GM19238 (cell line): ENCODE measurements at regions not wholly inside any gene's neighbourhood (a gene's known extent, or its start where the extent isn't known, plus 50 kb on each side); places are given as distances from the start of the nearest gene placed in this dataset.

Experiments used
- DNase-seq: peaks from one replicate; pipeline ENCODE4 v3.0.0; 2011; ENCODE audit warnings: low spot score; ENCODE audit not compliant: insufficient read length

DNA sequence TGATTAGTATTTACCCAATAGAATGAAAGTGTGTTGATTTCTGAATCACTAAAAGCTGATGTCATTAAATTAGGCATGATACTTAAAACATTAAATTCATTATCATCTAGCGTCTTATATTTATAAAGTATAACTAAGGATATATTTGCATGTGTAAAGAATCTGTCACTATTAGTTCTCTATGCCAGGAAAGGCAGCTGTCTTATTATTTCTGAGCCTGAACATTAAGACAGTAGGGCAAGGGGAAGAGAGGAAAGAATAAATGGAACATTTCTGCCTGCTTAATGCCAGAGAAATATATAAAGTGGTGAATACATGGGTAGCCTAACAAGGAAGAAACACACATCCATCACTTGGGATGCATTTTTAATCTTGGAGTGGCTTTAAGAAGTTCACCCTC is 965.1 kb upstream of the TMEM132C start:
- no peak for DNase-seq

DNA sequence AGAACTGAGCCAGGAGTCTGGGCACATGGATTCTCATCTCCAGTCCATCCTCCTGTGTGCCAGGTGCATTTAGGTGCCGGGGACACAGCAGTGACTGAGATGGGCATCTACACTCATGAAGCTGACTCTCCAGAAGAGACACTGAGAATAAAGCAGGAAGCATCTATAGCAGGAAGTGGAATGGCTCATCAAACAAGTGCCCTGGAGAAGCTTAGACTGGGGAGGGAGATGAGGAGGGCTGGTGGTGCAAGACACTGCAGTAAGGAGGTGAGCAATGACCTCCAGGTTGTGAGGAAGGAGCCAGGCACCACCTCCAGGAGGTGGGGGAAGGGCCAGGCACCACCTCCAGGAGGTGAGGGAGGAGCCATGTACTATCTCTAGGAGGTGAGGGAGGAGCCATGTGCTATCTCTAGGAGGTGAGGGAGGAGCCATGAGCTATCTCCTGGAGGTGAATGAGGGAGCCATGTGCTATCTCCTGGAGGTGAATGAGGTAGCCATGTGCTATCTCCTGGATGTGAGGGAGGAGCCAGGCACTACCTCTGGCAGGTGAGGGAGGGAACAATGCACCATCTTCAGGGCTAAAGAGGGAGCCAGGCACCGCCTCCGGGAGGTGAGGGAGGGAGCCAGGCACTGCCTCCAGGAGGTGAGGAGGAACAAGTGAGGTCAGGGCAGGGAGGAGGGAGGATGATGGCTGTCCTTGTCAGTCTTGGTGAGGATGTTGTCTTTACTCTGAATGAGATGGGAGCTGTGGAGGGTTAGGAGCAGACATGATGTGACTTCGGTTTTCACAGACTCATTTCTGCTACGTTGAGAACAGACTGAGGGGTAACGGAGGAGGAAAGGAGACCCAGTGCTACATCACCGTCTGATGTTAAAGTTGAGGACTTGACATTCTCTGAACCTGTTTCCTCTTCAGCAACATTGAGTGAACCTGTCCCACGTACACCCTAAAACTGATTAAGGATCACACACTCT is 961.9 kb upstream of the TMEM132C start:
- no peak for DNase-seq

DNA sequence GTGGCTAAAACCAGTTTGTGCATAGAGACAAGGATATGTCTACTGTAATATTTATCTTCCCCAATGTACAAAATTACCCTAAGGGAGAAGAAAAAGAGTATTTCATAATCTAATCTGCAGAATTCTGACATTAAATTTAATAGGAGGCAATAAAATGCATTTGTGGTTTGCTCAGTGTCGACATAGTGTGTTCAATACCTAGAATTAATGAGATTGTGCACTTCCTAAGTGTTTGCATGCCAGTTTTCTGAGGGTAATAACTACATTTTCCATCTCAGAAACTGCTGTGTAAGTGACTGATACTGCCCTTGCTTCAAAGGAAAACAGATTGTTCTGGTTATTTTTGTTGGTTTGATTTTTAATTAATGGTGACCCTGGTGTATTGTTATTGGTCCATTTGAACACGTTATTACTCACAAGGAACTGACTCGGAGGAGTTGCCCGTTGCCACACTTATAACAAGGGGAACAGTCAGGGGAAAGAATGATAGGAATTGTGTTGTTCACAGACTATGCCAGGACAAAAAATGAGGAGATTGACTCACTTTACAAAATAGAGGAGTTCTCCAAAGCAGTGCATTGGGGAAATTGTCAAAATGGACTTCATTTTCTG is 960.3 kb upstream of the TMEM132C start:
- DNase-seq, result no peak

DNA sequence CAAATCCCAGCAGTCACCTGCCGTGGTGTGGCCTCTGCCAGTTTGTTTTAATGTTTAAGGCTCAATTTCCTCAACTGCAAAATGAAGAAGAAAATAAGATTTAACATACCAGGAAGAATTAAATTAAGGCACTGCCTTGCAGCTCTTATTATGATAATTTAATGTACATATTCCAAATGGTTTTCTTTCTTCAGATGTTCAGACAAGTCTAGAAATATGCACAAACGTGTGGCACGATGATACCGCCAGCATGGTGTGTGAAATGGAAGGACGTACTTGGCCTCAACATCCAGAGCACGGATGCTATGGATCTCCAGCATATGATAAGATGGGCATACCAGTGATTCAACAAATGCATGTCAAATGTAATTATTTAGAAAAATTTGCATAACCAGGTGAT is 959.4 kb upstream of the TMEM132C start:
- no peak for DNase-seq

DNA sequence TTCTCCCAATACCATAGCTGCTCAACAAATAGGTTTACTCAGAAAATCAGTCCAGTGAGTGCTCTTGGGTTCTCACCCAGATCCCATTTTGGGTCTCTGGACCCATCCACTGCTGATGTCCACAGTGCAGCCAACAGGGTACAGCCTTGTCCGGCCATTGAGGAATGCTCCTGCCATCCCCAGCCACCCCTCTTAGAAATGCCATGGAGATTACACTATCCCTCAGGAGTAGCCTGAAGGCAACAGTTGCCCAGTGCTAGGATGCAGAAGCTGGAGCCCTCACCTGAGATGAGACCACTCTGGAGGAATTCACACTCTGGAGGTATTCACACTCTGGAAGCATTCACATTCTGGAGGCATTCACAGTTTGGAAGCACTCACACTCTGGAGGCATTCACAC is 958.8 kb upstream of the TMEM132C start:
- DNase-seq, result no peak

DNA sequence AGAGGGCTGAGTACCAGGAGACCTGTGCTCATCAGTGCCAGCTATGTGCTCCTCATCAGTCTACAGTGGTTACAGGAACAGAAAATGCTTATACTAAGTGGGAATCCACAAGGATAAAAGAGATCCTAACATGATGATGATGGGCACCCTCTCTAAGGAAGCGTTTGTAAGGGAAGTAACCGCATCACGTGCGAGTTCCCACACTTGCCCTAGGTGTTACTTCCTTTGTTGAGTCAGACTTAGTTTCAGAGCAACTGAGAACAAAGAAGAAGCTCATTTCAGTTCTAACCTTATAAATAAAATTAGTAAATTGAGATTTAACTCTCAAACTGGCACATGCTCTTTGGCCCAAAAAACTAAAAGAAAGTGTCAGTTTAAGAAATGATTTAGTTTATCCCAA is 956.4 kb upstream of the TMEM132C start:
- no peak for DNase-seq

DNA sequence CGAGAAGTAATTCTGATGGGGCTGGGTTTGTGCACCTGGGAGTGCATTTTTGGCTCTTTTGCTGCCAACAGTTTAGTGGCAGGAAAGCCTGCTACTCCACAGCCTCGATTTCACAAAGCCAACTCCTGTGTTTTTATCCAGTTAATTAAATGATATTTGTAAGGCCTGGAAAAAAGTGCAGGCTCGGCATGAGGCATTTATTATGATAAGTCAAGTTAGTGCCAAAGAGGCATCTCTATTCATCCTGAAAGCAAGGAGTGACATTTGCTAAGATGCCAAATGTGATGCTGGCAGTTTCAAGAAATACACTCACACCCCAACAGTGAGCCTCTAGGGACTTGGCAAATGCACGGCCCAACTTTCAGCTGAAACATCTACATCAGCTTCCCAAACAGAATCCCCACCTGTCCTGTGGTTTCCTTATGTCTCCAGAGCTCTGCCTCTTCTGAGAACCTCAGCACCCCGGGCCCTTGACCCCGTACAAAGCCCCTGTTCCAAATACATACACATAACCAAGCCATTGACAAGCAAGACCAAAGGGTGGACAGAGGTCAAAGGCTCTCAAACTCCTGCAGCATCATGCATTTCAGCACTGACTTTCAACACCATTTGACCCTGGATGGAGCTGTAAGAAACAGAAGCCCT is 955.1 kb upstream of the TMEM132C start:
- DNase-seq, result no peak

DNA sequence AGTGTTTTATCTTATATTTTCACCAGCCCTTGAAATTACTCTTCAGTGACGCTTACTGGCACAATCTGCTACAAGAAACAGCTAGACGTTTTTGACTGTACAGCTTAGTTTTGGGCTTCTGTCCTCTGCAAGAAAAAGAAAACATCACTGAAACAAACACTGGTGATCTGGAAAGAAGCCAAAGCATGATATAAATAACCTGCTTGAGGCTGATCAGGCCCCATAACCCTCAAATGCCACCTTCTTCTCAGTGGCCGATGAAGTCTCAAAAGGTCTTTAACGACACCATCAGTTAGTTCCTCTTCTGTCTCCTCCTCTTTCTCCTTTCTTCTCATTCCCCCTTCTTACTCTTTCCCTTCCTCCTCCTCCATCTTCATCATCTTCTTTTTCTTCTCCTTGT is 942.3 kb upstream of the TMEM132C start:
- no peak for DNase-seq

DNA sequence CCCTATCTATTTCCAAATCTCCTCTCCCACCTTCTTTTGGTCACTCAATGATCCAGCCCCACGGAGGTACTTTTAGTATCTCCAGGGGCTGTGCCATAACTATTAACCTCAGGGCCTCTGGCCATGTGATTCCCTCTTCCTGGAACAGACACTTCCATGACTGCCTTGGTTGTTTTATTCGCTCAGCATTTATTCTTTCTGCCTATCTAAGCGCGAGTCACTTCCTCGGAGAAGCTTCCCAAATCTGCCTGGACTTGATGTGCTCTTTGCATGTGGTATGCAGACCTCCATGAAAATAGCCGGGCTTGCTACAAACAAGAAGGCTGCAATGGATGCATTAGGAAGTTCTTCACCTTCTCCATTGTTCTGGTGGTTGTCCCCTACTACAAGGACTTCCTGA is 939.0 kb upstream of the TMEM132C start:
- DNase-seq, result no peak

DNA sequence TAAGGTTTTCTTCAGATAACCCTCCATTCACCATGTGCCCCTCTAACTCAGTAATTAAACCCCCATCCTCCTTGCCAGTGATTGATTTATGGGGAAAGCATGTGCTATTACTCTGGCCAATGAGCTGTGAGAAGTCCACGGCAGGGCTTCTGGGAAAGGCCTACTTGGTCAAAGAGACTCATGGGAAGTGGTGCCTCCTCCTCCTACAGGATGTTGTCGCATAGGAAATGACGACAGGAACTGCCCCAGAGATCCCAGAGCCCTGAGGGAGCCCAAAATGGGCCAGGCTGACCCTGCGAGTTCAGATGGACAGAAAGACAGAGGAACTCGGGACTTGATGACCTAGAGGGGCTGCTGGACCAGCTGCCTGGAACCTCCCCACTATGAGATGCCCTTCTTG is 938.1 kb upstream of the TMEM132C start:
- DNase-seq, result no peak

DNA sequence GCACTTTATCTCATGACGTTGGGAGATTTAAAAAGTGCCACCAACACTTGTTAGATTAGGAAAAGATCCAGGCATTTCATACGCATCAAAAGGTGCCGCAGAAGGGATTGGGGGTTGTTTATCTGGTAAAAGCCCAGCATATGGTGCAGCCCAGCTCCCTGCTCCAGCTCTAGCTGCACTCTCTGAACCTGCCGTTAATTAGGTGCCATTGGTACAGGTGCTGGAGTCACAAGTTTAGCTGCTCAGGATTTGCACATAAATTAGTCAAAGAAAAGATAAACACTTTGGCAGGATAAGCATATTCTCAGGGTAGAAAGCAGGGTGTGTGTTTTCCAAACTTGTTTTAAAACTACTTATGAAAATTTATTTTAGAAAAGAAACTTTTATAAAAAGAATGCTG is 932.6 kb upstream of the TMEM132C start:
- no peak for DNase-seq

DNA sequence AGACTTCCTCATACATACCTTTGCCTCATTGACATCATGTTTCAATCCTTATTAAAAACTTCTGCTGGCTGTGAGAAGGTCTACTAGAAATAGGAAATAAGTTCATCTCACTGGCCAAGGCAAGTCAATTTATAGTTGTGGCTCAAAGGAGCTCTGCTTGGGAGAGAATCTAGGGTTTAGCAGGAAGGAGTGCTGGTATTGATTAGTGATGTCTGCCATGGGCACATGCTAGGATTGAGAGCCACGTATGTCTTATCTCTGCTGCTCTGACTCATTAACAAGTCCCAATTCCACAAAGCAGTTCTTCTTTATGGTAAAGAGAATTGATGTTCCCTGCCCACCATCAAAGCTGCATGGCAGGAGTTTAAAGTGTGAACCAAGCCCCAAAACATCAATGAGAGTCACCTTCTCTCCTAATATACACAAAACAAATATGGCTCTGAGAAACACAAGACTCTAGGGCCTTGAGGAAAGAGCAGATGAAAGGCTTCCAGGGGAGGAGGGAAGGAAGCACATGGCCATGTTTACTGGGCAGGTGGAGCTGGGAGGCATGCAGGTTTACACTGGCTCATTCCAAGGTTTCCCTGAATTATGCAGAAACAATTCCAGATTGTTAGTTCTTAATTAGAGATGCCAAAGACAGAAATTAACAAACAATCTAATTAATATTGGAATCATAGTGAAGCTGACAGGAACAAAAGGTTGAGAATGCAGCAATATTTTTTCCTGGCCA is 931.9 kb upstream of the TMEM132C start:
- DNase-seq, result no peak

DNA sequence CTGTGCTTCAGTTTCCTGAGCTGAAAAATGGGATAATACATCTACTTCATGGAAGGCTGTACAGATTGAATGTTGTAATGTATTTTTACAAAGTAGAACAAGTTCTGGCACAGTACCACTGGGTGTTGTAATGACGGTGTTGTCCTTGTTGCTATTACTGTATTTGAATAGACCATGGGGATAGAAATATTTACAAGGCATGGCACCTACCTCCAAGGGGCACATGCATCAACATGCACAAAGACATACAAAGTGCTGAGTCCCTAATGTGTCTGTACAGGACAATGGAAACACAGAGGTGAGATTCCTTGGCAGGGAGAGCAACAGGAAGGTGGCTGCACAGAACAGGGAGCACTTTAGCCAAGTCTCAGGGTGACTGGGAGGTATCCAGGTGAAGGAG is 930.6 kb upstream of the TMEM132C start:
- DNase-seq, result no peak

DNA sequence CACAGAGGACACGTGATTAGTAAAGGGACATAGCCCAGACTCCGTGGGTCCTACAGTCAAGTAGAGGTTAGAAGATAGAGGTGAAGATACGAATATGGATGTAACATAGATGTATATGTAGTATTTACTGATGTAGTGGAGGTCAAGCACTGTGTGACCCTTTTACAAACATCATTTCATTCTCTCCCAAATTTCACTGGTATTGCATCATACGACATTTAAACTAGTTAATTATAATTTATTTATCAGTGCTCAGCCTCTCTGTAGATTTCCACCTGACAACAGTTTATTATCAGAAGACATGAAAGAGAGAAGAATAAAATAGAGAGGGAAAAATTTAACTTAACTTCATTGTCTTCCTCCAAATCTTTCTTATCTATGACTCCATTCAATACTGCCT is 927.9 kb upstream of the TMEM132C start:
- no peak for DNase-seq

DNA sequence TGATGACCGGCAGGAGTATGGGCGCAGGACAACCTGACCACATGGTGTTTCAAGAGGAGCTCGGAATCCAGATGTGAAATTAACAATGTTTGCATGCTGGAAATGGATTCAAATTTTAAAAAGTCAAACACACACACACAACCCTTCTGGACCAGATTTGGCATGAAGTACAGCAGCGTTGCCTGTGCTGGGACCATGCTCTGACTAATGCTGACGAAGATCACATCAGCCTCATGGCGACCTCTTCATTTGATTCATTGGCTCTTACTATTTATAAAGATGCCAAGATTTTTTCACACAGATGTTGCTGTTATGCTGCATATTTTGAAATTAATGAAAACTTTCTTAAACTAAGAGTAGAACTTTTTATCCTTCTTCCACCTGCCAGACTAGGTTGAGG is 926.6 kb upstream of the TMEM132C start:
- no peak for DNase-seq

DNA sequence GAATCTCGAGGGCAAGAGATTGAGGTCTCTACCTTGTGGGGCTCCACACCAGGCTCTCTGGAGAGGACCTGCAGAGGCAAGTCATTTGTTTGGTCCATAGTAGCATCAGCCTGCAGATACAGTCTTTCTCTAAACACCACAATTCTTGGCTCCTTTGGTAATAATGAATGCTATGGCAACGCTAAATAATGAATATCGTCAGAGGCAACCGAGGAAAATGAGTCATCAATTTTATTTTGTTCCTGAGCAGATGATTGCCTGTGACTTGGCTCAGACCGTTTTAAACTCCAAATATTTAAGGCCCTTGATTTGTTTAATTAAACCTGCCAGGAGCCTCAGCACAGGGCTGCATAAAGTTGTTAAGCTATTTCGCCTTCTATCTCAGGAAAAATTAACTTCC is 924.1 kb upstream of the TMEM132C start:
- no peak for DNase-seq

DNA sequence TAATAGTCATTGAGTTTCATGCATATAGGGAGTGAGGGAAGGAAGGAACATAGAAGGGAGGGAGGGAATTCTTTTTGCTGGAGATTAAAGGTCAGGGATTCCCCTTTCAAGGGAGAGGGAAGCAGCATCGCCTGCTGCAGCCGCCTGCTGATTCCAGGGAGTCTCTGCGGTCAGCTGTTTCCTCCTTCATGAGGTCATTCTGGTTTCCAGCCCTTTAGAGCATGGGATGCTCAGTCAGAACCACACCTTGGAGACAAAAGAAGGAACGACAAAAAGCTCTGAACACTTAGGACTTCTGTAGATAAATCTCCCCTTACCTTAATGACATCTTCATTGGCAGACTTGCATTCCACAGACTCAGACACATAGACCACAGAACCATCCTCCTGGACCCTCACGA is 923.0 kb upstream of the TMEM132C start:
- no peak for DNase-seq

DNA sequence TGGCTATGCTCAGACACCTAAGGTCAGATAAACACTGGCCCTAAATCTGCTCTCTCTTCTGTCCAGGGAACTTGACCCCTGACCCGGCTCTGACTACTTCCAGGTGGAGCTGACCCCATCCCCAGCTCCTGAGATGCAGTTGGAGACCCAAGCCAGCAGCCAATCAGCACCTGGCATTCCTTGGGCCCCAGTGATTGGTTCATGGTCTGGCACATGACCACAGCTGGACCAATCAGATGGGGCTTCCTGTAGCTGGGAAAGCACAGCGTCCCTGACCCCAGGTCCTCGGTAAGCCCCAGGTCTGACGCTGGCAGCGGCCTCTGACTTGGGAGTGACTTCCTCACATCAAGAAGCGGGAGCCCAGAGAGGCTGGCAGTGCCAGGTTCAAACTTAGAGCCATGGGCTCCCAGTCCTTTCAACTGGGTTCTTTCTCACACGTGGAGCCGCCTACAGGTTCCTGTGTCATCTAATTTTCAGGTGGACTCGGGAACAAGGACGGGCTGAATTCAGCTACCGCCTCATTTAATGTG is 915.4 kb upstream of the TMEM132C start:
- DNase-seq, result no peak

DNA sequence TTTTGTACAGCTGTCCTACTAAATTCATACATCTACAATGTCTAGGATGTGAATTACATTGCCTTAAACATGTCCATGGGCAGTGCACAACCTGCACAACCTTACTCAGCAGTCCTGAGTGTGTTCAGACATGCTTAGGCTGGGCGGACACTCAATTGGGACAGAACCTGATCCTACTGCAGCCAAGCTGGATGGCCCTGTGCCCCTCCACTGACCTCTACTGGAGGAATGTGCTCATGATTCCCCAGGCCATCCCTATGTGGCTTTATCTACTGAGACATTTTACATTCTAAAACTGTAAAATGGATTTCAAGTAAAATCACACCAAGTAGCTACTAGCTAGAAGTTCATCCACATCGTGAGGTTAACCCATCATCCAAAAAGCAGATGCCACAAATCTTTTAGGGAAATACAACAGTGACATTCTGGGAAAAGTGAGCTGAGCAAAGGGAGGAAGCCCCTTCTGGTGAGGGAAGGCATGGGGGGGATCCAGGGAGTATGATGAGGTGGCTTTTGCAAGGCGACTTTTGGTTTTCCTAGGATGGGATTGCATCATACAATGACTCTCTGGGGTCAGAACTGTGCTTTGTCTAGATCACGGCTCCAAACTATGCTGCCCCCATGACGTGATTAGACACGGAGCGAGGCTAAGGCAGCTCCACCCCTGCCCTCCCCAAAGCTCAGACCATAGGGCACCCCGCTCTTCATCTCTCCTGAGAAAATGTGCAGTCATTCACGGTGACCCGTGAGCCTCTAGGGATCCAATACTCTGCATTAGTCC is 911.7 kb upstream of the TMEM132C start:
- DNase-seq, result no peak

DNA sequence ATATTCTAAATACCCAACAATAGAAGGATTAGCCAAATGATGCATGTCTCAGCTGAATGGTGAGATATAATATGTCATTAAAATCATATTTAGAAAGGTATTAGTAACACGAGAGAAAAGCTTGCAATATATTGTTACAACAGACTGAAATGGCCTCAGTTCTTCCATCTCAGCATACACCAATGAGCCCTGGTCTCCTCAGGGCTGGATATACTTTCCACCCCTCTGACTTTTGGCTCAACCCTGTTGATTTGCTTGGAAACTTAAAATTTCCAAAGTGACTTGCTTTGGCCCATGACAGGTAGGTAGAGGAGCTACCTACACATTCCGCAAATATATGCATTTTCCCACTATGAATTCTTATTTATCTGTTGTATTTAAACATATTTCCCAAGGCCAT is 908.1 kb upstream of the TMEM132C start:
- no peak for DNase-seq

DNA sequence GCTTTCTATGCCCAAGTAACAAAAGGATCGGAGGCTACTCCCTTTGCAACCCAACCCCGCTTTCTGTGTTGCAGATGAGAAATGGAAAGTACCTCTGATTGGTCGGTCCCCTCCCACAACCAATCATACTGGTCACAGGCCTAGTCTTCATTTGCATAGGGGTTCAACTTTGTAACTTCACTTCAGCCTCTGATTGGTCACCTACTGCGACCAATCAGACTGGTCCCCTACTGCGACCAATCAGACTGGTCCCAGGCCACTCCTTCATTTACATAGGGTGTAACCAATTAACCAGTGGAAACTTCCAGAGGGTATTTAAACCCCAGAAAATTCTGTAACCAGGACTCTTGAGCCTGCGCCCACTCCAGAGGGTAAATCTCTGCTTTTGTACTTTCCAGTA is 906.4 kb upstream of the TMEM132C start:
- DNase-seq, result no peak
